K562 (cell line): ENCODE measurements at regions not wholly inside any gene's neighbourhood (a gene's known extent, or its start where the extent isn't known, plus 50 kb on each side); places are given as distances from the start of the nearest gene placed in this dataset.

Source experiments
- ATAC-seq: fragments of 200-7000 bp; cut with Tn5 transposase; 3 replicates; pipeline ENCODE4 v1.9.1; 2020; ENCODE audit warnings: moderate library complexity
- BruUV-seq: library from RNA; stranded (reverse); fragments of 400-500 nt; replicated peaks from 2 replicates; lab custom pipeline; 2021; lab: Mats Ljungman, UMichigan
- CTCF ChIA-PET: fragments of 300-600 bp; formaldehyde crosslinking; extraction: SDS; loops from one replicate; lab custom pipeline; 2021; ENCODE audit warnings: low intra/inter-chr PET ratio; lab: Yijun Ruan, JAX
- POLR2A ChIA-PET: fragments of 300-600, 350-650 bp; sonication (Branson Sonifier 250); formaldehyde crosslinking; extraction: SDS; loops from one replicate; lab custom pipeline; 2021; ENCODE audit warnings: antibody characterized with exemption, inconsistent platforms; lab: Yijun Ruan, JAX
- DNase-seq, 4 experiments: peaks; one replicate each; pipeline versions ENCODE4 v3.0.0 to v3.0.0-alpha.2; 2011 to 2018; ENCODE audit warnings: low spot score in 3 of 4, mixed read lengths in 3 of 4; ENCODE audit errors: extremely low read depth in 1 of 4
- FAIRE-seq: peaks from 2 replicates; lab custom pipeline; 2011; peaks lifted over from hg19 to GRCh38; lab: Jason Lieb, UNC
- H2AFZ ChIP-seq: 2 replicates; pipeline ENCODE4 v1.6.0; 2011; ENCODE audit warnings: low read depth, low read length, control low read depth, inconsistent platforms
- H3K27ac ChIP-seq: fragments of 200-600 bp; 3 replicates; pipeline ENCODE4 v1.8.0; 2011; ENCODE audit warnings: low read depth, mild to moderate bottlenecking, control low read depth, inconsistent platforms, low read length, moderate library complexity, mixed read lengths; ENCODE audit errors: extremely low read depth
- H3K27me3 ChIP-seq, 2 experiments: fragments of 300-600 bp in 1 of 2; 2 replicates in 1 of 2; 3 replicates in 1 of 2; pipeline versions ENCODE4 v1.6.0 to v1.8.0; 2011; ENCODE audit warnings: inconsistent platforms in 2 of 2, low read length in 2 of 2, mild to moderate bottlenecking in 1 of 2, mixed read lengths in 1 of 2, moderate library complexity in 1 of 2; ENCODE audit not compliant: control insufficient read depth in 2 of 2, insufficient read depth in 2 of 2
- H3K36me3 ChIP-seq: fragments of 300-600 bp; 3 replicates; pipeline ENCODE4 v1.8.0; 2011; ENCODE audit warnings: mild to moderate bottlenecking, low read length, inconsistent platforms; ENCODE audit not compliant: control insufficient read depth, insufficient read depth
- H3K4me1 ChIP-seq, 2 experiments: fragments of 200-600 bp in 1 of 2; replicated peaks in 1 of 2; 2 replicates in 1 of 2; 3 replicates in 1 of 2; pipeline versions ENCODE4 v1.5.1 to v1.8.0; 2011; ENCODE audit warnings: inconsistent platforms in 2 of 2, low read length in 2 of 2, mild to moderate bottlenecking in 1 of 2, mixed read lengths in 1 of 2, moderate library complexity in 1 of 2; ENCODE audit not compliant: control insufficient read depth in 2 of 2, insufficient read depth in 2 of 2
- H3K4me2 ChIP-seq: 2 replicates; pipeline ENCODE4 v1.6.1; 2011; ENCODE audit warnings: low read length, control low read depth, inconsistent platforms, mixed read lengths; ENCODE audit not compliant: insufficient read depth
- H3K4me3 ChIP-seq: fragments of 200-600 bp; sonication (generic), shearing (Covaris generic); 2 replicates; pipeline ENCODE4 v1.5.1; 2016; ENCODE audit warnings: control low read depth, inconsistent platforms
- H3K79me2 ChIP-seq: fragments of 200-600 bp; 3 replicates; pipeline ENCODE4 v1.8.0; 2011; ENCODE audit warnings: low read length, inconsistent platforms; ENCODE audit not compliant: control insufficient read depth, insufficient read depth
- H3K9ac ChIP-seq, 2 experiments: 2 replicates each; pipeline versions ENCODE4 v1.6.0 to v1.6.1; 2011; ENCODE audit warnings: low read depth in 2 of 2, low read length in 2 of 2, control low read depth in 1 of 2, inconsistent platforms in 1 of 2, mild to moderate bottlenecking in 1 of 2, mixed read lengths in 1 of 2; ENCODE audit not compliant: insufficient read depth in 1 of 2
- H3K9me1 ChIP-seq: one replicate; pipeline ENCODE4 v1.6.0; 2011; ENCODE audit warnings: inconsistent platforms, mild to moderate bottlenecking, low read length, moderate library complexity; ENCODE audit not compliant: control insufficient read depth, insufficient read depth
- H3K9me3 ChIP-seq: replicated peaks from 2 replicates; pipeline ENCODE4 v1.5.1; 2011; ENCODE audit warnings: low read depth, low read length, inconsistent platforms; ENCODE audit not compliant: control insufficient read depth, insufficient read depth
- H4K20me1 ChIP-seq: replicated peaks from 2 replicates; pipeline ENCODE4 v1.6.1; 2011; ENCODE audit warnings: low read length, inconsistent platforms, mixed read lengths; ENCODE audit not compliant: control insufficient read depth, insufficient read depth
- ARID3B ChIP-seq: fragments of 250-450 bp; sonication (Bioruptor Pico); IDR thresholded peaks from 2 replicates; pipeline ENCODE4 v1.4.0; 2020; ENCODE audit warnings: borderline replicate concordance
- CBX2 ChIP-seq: fragments of 200-600 bp; sonication (generic); IDR thresholded peaks from one replicate; pipeline ENCODE4 v1.6.1; 2012; ENCODE audit warnings: mild to moderate bottlenecking, low read length, inconsistent platforms; ENCODE audit not compliant: insufficient read depth, poor library complexity, severe bottlenecking
- CHCHD3 ChIP-seq: fragments of 250-450 bp; sonication (Bioruptor Pico); IDR thresholded peaks from 2 replicates; pipeline ENCODE4 v2.1.2; 2022; ENCODE audit warnings: mild to moderate bottlenecking
- CXXC5 ChIP-seq: fragments of 250-450 bp; sonication (Bioruptor Pico); IDR thresholded peaks from 2 replicates; pipeline ENCODE4 v1.8.0; 2022; ENCODE audit warnings: inconsistent platforms, mild to moderate bottlenecking, moderate library complexity
- DPF2 ChIP-seq: fragments of 450-650 bp; IDR thresholded peaks from 2 replicates; pipeline ENCODE4 v1.6.1; 2016
- FOXK2 ChIP-seq, 2 experiments: fragments of 450-650 bp; IDR thresholded peaks in 1 of 2; conservative IDR thresholded peaks in 1 of 2; 2 replicates each; pipeline ENCODE4 v1.6.1; 2016; ENCODE audit warnings: low read depth in 2 of 2, mild to moderate bottlenecking in 1 of 2
- KLF10 ChIP-seq: fragments of 250-450 bp; sonication (Bioruptor Pico); IDR thresholded peaks from 2 replicates; pipeline ENCODE4 v1.6.1; 2021; ENCODE audit warnings: matching md5 sums
- MYC ChIP-seq, 2 experiments: fragments of 250-450 bp in 1 of 2; sonication (Bioruptor Pico) in 1 of 2; IDR thresholded peaks; 2 replicates each; pipeline versions ENCODE4 v1.5.1 to v1.6.1; 2012 to 2021; ENCODE audit warnings: low read depth in 2 of 2, borderline replicate concordance in 1 of 2, improper control_type of control experiment in 1 of 2, low read length in 1 of 2, mild to moderate bottlenecking in 1 of 2, moderate library complexity in 1 of 2
- NFRKB ChIP-seq: fragments of 450-650 bp; IDR thresholded peaks from 2 replicates; pipeline ENCODE4 v1.6.1; 2016; ENCODE audit warnings: low read depth
- POLR2A ChIP-seq: fragments of 450-650 bp; conservative IDR thresholded peaks from 2 replicates; pipeline ENCODE4 v1.6.1; 2016
- RHOXF2B ChIP-seq: fragments of 250-450 bp; sonication (Bioruptor Pico); conservative IDR thresholded peaks from 2 replicates; pipeline ENCODE4 v1.5.1; 2021
- U2AF1 ChIP-seq: fragments of 200-400 bp; formaldehyde crosslinking; optimal IDR thresholded peaks from 2 replicates; pipeline ENCODE3; 2017; ENCODE audit warnings: mild to moderate bottlenecking, low read depth, low read length, moderate library complexity
- ZNF212 ChIP-seq: fragments of 450-650 bp; formaldehyde crosslinking; IDR thresholded peaks from 2 replicates; pipeline ENCODE4 v1.4.0; 2020; ENCODE audit warnings: mild to moderate bottlenecking
- ZNF316 ChIP-seq: fragments of 450-650 bp; IDR thresholded peaks from 2 replicates; pipeline ENCODE4 v1.6.1; 2016
- ZNF518B ChIP-seq: fragments of 250-450 bp; sonication (Bioruptor Pico); IDR thresholded peaks from 2 replicates; pipeline ENCODE4 v1.5.0; 2021; ENCODE audit warnings: mild to moderate bottlenecking, moderate library complexity
- WGBS: fragments of 100-300 bp; shearing (Covaris generic); methylation state at CpG from one replicate; pipeline ENCODE4 v1.1.6; 2016; ENCODE audit warnings: low coverage, mixed read lengths; ENCODE audit not compliant: insufficient coverage; ENCODE audit errors: missing lambda C conversion rate; 5-methylcytosine and 5-hydroxymethylcytosine counted together
- in situ Hi-C: fragments of 300-500 bp; cut with MboI; formaldehyde crosslinking; loops from 4 replicates; pipeline ENCODE4 v1.15.0; 2018; ENCODE audit warnings: inconsistent platforms, mixed read lengths
- intact Hi-C: fragments of 100-400 bp; cut with micrococcal nuclease; formaldehyde crosslinking; loops from 2 replicates; pipeline ENCODE4 v1.14.2; 2022

GRCh38 chr20:48186447-48186846 lies 401.2 kb upstream of the SULF2 start:
- Histone ChIP-seq H3K27ac (no peak overlapping the region), H3K36me3 (no peaks in the 10 kb centered on the region), H3K79me2 (no peaks in the 10 kb centered on the region), H2AFZ (no peak overlapping the region), H3K27me3 (peaks cover 0 to 22% of the 10 kb centered on the region in 2 experiments; a peak in 1 of 5 replicates), H3K4me1 (no peaks in the 10 kb centered on the region), H3K9me3 (no peaks in the 10 kb centered on the region), H3K9me1 (no peaks in the 10 kb centered on the region), H3K9ac (no peak overlapping the region), H3K4me3 (no peak overlapping the region), H3K4me2 (no peak overlapping the region), H4K20me1 (no peaks in the 10 kb centered on the region)
- no peak for ATAC-seq
- POLR2A ChIA-PET, result no interaction called here
- BruUV-seq, result no TSS peak
- no peak for DNase-seq
- WGBS, result 0% methylated on average over 2 of the region's 2 CpGs
- in situ Hi-C loops (no loop called here), intact Hi-C loops (no loop called here)
- CTCF ChIA-PET, result no interaction called here
- TF ChIP-seq U2AF1 (no peak), FOXK2 (conservative IDR thresholded peaks at IDR 0.05 in 1 of 2, IDR thresholded peaks at IDR 0.05 in 1 of 2; ENCODE audit: low read depth in 2 of 2) (no peak), MYC (IDR thresholded peaks at IDR 0.05; ENCODE audit: low read depth, low read length) (no peak), MYC (CRISPR knock-in tag; IDR thresholded peaks at IDR 0.05; ENCODE audit: borderline replicate concordance, low read depth) (no peak), CXXC5 (CRISPR knock-in tag) (no peak), NFRKB (no peak), KLF10 (no peak), RHOXF2B (CRISPR knock-in tag) (no peak), ZNF212 (CRISPR knock-in tag) (no peak), CHCHD3 (CRISPR knock-in tag) (no peak), DPF2 (no peak), ARID3B (no peak), POLR2A (no peak), CBX2 (no peak), ZNF518B (CRISPR knock-in tag) (no peak), ZNF316 (no peak)
- FAIRE-seq, result no peak
